Tibial nerve (tissue), 4 donors: ENCODE measurements at regions not wholly inside any gene's neighbourhood (a gene's known extent, or its start where the extent isn't known, plus 50 kb on each side); places are given as distances from the start of the nearest gene placed in this dataset.

Experiments used
- CTCF ChIP-seq, 5 experiments: fragments of 200-600 bp in 3 of 5; fragments of 450-650 bp in 2 of 5; sonication (generic) in 3 of 5; IDR thresholded peaks; one replicate each; pipeline ENCODE4 v1.5.1; 2016 to 2019; ENCODE audit warnings: antibody characterized with exemption in 5 of 5, mild to moderate bottlenecking in 3 of 5, moderate library complexity in 2 of 5
- EP300 ChIP-seq, 2 donors: sonication (generic); formaldehyde crosslinking; IDR thresholded peaks; one replicate each; pipeline ENCODE4 v1.6.1; 2017; ENCODE audit warnings: antibody characterized with exemption in 2 of 2, mild to moderate bottlenecking in 1 of 2
- POLR2A ChIP-seq, 2 donors: fragments of 450-650 bp; IDR thresholded peaks; one replicate each; pipeline ENCODE4 v1.6.1; 2017; ENCODE audit warnings: antibody characterized with exemption in 2 of 2, mild to moderate bottlenecking in 2 of 2, moderate library complexity in 2 of 2

GRCh38 chr18:10388373-10388772 lies 66.1 kb upstream of the APCDD1 start:
- TF ChIP-seq CTCF (IDR thresholded peaks at IDR 0.05): no peak
- no peak for TF ChIP-seq POLR2A (IDR thresholded peaks at IDR 0.05)
- TF ChIP-seq EP300 (IDR thresholded peaks at IDR 0.05): no peak
